ENCODE measurements at regions not wholly inside any gene's neighbourhood (a gene's known extent, or its start where the extent isn't known, plus 50 kb on each side); places are given as distances from the start of the nearest gene placed in this dataset.

DNA sequence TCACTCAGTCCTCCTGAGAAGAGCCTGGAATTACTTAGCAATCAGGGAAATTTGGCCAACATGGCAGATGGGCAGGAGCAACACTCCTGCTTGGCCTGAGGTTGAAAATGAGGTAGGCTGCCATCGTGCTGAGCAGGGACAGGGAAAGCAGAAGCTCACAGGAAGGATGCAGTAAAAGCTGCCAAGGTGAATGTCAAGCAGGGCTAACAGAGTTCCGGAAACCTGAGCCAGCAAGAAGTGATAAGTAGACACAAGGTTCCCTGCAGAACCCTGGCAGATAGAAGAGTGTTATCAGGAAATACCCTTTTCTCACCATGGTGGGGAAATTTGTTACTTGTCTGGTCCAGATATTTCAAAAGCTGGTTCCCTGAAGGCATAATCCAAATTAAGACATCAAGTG lies 454.3 kb upstream of the MEX3C start:
- TF ChIP-seq ETV6 (CRISPR knock-in tag; IDR thresholded peaks at IDR 0.05) = no peak
- TF ChIP-seq, protein P1, sequence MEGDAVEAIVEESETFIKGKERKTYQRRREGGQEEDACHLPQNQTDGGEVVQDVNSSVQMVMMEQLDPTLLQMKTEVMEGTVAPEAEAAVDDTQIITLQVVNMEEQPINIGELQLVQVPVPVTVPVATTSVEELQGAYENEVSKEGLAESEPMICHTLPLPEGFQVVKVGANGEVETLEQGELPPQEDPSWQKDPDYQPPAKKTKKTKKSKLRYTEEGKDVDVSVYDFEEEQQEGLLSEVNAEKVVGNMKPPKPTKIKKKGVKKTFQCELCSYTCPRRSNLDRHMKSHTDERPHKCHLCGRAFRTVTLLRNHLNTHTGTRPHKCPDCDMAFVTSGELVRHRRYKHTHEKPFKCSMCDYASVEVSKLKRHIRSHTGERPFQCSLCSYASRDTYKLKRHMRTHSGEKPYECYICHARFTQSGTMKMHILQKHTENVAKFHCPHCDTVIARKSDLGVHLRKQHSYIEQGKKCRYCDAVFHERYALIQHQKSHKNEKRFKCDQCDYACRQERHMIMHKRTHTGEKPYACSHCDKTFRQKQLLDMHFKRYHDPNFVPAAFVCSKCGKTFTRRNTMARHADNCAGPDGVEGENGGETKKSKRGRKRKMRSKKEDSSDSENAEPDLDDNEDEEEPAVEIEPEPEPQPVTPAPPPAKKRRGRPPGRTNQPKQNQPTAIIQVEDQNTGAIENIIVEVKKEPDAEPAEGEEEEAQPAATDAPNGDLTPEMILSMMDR (IDR thresholded peaks at IDR 0.05) = no peak
